Brain microvascular endothelial cell (primary cell): ENCODE measurements at regions not wholly inside any gene's neighbourhood (a gene's known extent, or its start where the extent isn't known, plus 50 kb on each side); places are given as distances from the start of the nearest gene placed in this dataset.

Source experiments
- DNase-seq: peaks from one replicate; pipeline ENCODE4 v3.0.0-alpha.2; 2020
- H3K27ac ChIP-seq: fragments of 250-450 bp; sonication (Bioruptor Pico); 2 replicates; pipeline ENCODE4 v1.5.1; 2020; ENCODE audit warnings: mild to moderate bottlenecking, moderate library complexity
- H3K27me3 ChIP-seq: fragments of 250-450 bp; sonication (Bioruptor Pico); replicated peaks from 2 replicates; pipeline ENCODE4 v1.5.1; 2020; ENCODE audit warnings: mild to moderate bottlenecking
- H3K36me3 ChIP-seq: fragments of 250-450 bp; sonication (Bioruptor Pico); replicated peaks from 2 replicates; pipeline ENCODE4 v1.5.1; 2020; ENCODE audit warnings: mild to moderate bottlenecking
- H3K4me3 ChIP-seq: 2 replicates; pipeline ENCODE4 v1.5.1; 2011; ENCODE audit warnings: low read depth, mild to moderate bottlenecking, control low read depth, low read length, moderate library complexity
- CTCF ChIP-seq: IDR thresholded peaks from 2 replicates; pipeline ENCODE4 v1.5.1; 2011; ENCODE audit warnings: low read depth, mild to moderate bottlenecking, moderate library complexity, low read length, control low read depth, inconsistent platforms; ENCODE audit errors: missing control alignments
- in situ Hi-C: cut with HindIII; loops from 2 replicates; pipeline ENCODE4 v1.10.0; 2017; ENCODE audit warnings: low sequenced_read_pairs, low pct_ligation_motif_present

GRCh38 chr1:5701642-5702041 lies 290.6 kb downstream of the NPHP4 start:
- no peak for DNase-seq
- TF ChIP-seq CTCF = no peak
- in situ Hi-C loops = no loop called here

GRCh38 chr1:5693568-5693967 lies 298.7 kb downstream of the NPHP4 start:
- H3K27me3 ChIP-seq = no peaks in the 10 kb centered on the region
- no peak for DNase-seq
- H3K4me3 ChIP-seq = no peak overlapping the region
- H3K36me3 ChIP-seq = no peaks in the 10 kb centered on the region
- in situ Hi-C loops = no loop called here
- no peak for TF ChIP-seq CTCF
- no peak overlapping the region for H3K27ac ChIP-seq

More at GRCh38 chr1:5701642-5702041, 290.6 kb downstream of the NPHP4 start:
- Histone ChIP-seq H3K4me3 (no peak overlapping the region), H3K27me3 (no peaks in the 10 kb centered on the region), H3K27ac (no peak overlapping the region), H3K36me3 (no peaks in the 10 kb centered on the region)

GRCh38 chr1:5692664-5693063 lies 299.6 kb downstream of the NPHP4 start:
- no peak for TF ChIP-seq CTCF
- no peak overlapping the region for H3K27ac ChIP-seq
- in situ Hi-C loops = no loop called here
- no peak for DNase-seq
- no peaks in the 10 kb centered on the region for H3K36me3 ChIP-seq
- no peaks in the 10 kb centered on the region for H3K27me3 ChIP-seq
- H3K4me3 ChIP-seq = no peak overlapping the region

GRCh38 chr1:5691795-5692509 lies 300.3 kb downstream of the NPHP4 start:
- TF ChIP-seq CTCF = no peak
- H3K27me3 ChIP-seq = no peaks in the 10 kb centered on the region
- no peaks in the 10 kb centered on the region for H3K36me3 ChIP-seq
- DNase-seq = no peak
- no peak overlapping the region for H3K27ac ChIP-seq
- H3K4me3 ChIP-seq = no peak overlapping the region
- in situ Hi-C loops = no loop called here

GRCh38 chr1:5690898-5691297 lies 301.3 kb downstream of the NPHP4 start:
- no peak overlapping the region for H3K4me3 ChIP-seq
- no peaks in the 10 kb centered on the region for H3K36me3 ChIP-seq
- no peaks in the 10 kb centered on the region for H3K27me3 ChIP-seq
- in situ Hi-C loops = no loop called here
- no peak for TF ChIP-seq CTCF
- DNase-seq = no peak
- H3K27ac ChIP-seq = no peak overlapping the region

GRCh38 chr1:5690291-5690690 lies 301.9 kb downstream of the NPHP4 start:
- no peak for TF ChIP-seq CTCF
- no peak for DNase-seq
- H3K27me3 ChIP-seq = no peaks in the 10 kb centered on the region

More at GRCh38 chr1:5690291-5690690, 301.9 kb downstream of the NPHP4 start:
- Histone ChIP-seq H3K36me3 (no peaks in the 10 kb centered on the region), H3K4me3 (no peak overlapping the region), H3K27ac (no peak overlapping the region)
- in situ Hi-C loops = no loop called here
